ENCODE measurements at regions not wholly inside any gene's neighbourhood (a gene's known extent, or its start where the extent isn't known, plus 50 kb on each side); places are given as distances from the start of the nearest gene placed in this dataset.

- no peak overlapping the region for H3K9ac ChIP-seq (ENCODE audit: low read depth, low read length)
- H3K4me1 ChIP-seq (ENCODE audit: control insufficient read depth, insufficient read depth, low read length), result no peaks in the 10 kb centered on the region
- H3K4me3 ChIP-seq (ENCODE audit: low read depth, low read length), result no peak overlapping the region
- H3K27me3 ChIP-seq (ENCODE audit: control insufficient read depth, insufficient read depth, low read length), result no peaks in the 10 kb centered on the region
- no peaks in the 10 kb centered on the region for H3K36me3 ChIP-seq (ENCODE audit: control insufficient read depth, insufficient read depth, low read length)
- no peaks in the 10 kb centered on the region for H3K9me3 ChIP-seq (ENCODE audit: control insufficient read depth, insufficient read depth, low read length)
These were observed 206.9 kb downstream of the NSUN3 start for GRCh38 chr3:94269763-94270162.

DNA sequence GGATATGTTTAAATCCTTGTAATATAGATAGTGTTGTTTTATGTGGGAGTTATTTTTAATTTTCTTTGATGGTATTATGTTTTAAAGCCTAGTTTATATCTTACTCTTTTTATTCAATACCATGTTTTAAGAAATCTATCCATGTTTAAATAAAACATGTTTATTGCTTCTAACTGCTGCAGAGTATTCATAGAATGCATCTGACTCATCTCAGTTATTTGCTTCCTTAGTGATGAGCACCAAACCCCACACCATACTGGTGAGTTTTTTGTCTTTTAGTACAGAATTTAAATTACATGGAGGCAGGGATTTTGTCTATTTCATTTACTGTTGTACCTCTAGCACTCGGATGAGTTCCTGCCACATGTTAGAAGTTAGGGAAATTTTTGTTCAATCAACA, 209.2 kb downstream of the NSUN3 start:
- Histone ChIP-seq H3K4me1 (ENCODE audit: control insufficient read depth, insufficient read depth, low read length) (no peaks in the 10 kb centered on the region), H3K9me3 (ENCODE audit: control insufficient read depth, insufficient read depth, low read length) (no peaks in the 10 kb centered on the region), H3K9ac (ENCODE audit: low read depth, low read length) (no peak overlapping the region), H3K4me3 (ENCODE audit: low read depth, low read length) (no peak overlapping the region), H3K27me3 (ENCODE audit: control insufficient read depth, insufficient read depth, low read length) (no peaks in the 10 kb centered on the region), H3K36me3 (ENCODE audit: control insufficient read depth, insufficient read depth, low read length) (no peaks in the 10 kb centered on the region)

DNA sequence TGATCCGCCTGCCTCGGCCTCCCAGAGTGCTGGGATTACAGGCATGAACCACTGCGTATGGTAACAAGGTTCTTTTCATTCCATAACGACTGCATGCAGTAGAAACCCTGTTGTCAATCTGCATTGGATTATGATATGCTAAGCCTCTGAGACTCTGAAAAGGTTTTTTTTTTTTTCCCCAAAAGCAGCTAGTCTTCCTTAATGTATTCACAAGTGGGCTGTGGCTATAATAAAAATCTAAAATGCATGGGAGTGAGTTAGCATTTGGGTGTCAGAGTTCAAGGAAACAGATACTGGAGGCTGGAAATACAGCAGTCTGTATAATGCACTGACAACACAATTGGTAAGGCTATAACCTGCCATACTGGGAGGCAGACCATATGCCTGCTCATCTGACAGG, 218.1 kb downstream of the NSUN3 start:
- H3K9me3 ChIP-seq (ENCODE audit: control insufficient read depth, insufficient read depth, low read length), result no peaks in the 10 kb centered on the region
- H3K36me3 ChIP-seq (ENCODE audit: control insufficient read depth, insufficient read depth, low read length), result no peaks in the 10 kb centered on the region
- no peaks in the 10 kb centered on the region for H3K4me1 ChIP-seq (ENCODE audit: control insufficient read depth, insufficient read depth, low read length)
- no peak overlapping the region for H3K4me3 ChIP-seq (ENCODE audit: low read depth, low read length)
- H3K27me3 ChIP-seq (ENCODE audit: control insufficient read depth, insufficient read depth, low read length), result no peaks in the 10 kb centered on the region
- no peak overlapping the region for H3K9ac ChIP-seq (ENCODE audit: low read depth, low read length)

GRCh38 chr3:94285872-94286271, 223.0 kb downstream of the NSUN3 start:
- no peak overlapping the region for H3K9ac ChIP-seq (ENCODE audit: low read depth, low read length)
- no peaks in the 10 kb centered on the region for H3K27me3 ChIP-seq (ENCODE audit: control insufficient read depth, insufficient read depth, low read length)
- H3K4me3 ChIP-seq (ENCODE audit: low read depth, low read length), result no peak overlapping the region
- no peaks in the 10 kb centered on the region for H3K36me3 ChIP-seq (ENCODE audit: control insufficient read depth, insufficient read depth, low read length)
- no peaks in the 10 kb centered on the region for H3K9me3 ChIP-seq (ENCODE audit: control insufficient read depth, insufficient read depth, low read length)
- peaks cover 3% of the 10 kb centered on the region for H3K4me1 ChIP-seq (ENCODE audit: control insufficient read depth, insufficient read depth, low read length)

GRCh38 chr3:94291686-94292085, 228.8 kb downstream of the NSUN3 start:
- Histone ChIP-seq H3K27me3 (ENCODE audit: control insufficient read depth, insufficient read depth, low read length) (no peaks in the 10 kb centered on the region), H3K4me1 (ENCODE audit: control insufficient read depth, insufficient read depth, low read length) (peaks cover 3% of the 10 kb centered on the region), H3K9me3 (ENCODE audit: control insufficient read depth, insufficient read depth, low read length) (no peaks in the 10 kb centered on the region), H3K4me3 (ENCODE audit: low read depth, low read length) (no peak overlapping the region), H3K9ac (ENCODE audit: low read depth, low read length) (no peak overlapping the region), H3K36me3 (ENCODE audit: control insufficient read depth, insufficient read depth, low read length) (no peaks in the 10 kb centered on the region)

DNA sequence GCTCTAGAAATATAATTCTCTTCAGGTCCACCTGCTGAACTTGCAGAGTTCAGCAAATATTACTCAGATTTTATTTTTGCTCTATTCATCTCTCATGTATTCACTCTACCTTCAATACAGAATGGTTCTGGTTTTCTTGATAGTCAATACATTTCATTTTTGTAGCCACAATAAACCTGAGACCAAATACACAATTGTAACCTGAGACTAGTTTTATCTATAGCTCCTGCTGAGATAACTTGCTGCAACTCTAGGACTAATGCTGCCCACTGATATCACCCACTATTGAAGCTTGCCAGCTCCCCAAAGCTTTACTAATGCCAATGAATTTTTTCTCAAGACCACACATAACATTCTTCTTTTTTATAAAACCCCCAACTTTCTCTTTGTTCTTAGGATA, 229.3 kb downstream of the NSUN3 start:
- Histone ChIP-seq H3K4me1 (ENCODE audit: control insufficient read depth, insufficient read depth, low read length) (peaks cover 3% of the 10 kb centered on the region), H3K9ac (ENCODE audit: low read depth, low read length) (no peak overlapping the region), H3K27me3 (ENCODE audit: control insufficient read depth, insufficient read depth, low read length) (no peaks in the 10 kb centered on the region), H3K9me3 (ENCODE audit: control insufficient read depth, insufficient read depth, low read length) (no peaks in the 10 kb centered on the region), H3K36me3 (ENCODE audit: control insufficient read depth, insufficient read depth, low read length) (no peaks in the 10 kb centered on the region), H3K4me3 (ENCODE audit: low read depth, low read length) (no peak overlapping the region)

DNA sequence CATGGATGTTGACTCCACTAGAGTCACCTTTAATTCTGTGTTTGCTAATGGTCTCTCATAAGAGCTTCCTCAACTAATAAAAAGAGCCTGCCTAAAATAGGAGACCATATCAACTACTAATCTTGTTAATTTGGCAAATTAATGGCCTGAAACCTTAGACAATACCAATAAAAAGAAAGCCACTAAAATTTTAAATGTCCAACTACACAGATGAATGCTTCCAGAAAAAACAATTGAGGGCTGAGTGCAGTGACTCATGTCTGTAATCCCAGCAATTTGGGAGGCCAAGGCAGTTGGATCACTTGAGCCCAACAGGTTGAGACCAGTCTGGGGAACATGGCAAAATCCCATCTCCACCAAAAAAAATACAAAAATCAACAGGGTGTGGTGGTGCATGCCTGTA, 230.9 kb downstream of the NSUN3 start:
- no peaks in the 10 kb centered on the region for H3K9me3 ChIP-seq (ENCODE audit: control insufficient read depth, insufficient read depth, low read length)
- peaks cover 3% of the 10 kb centered on the region for H3K4me1 ChIP-seq (ENCODE audit: control insufficient read depth, insufficient read depth, low read length)
- no peak overlapping the region for H3K9ac ChIP-seq (ENCODE audit: low read depth, low read length)
- H3K36me3 ChIP-seq (ENCODE audit: control insufficient read depth, insufficient read depth, low read length), result no peaks in the 10 kb centered on the region
- no peaks in the 10 kb centered on the region for H3K27me3 ChIP-seq (ENCODE audit: control insufficient read depth, insufficient read depth, low read length)
- H3K4me3 ChIP-seq (ENCODE audit: low read depth, low read length), result no peak overlapping the region

GRCh38 chr3:94294806-94295205, 231.9 kb downstream of the NSUN3 start:
- H3K27me3 ChIP-seq (ENCODE audit: control insufficient read depth, insufficient read depth, low read length), result no peaks in the 10 kb centered on the region
- H3K36me3 ChIP-seq (ENCODE audit: control insufficient read depth, insufficient read depth, low read length), result no peaks in the 10 kb centered on the region
- peaks cover 3% of the 10 kb centered on the region for H3K4me1 ChIP-seq (ENCODE audit: control insufficient read depth, insufficient read depth, low read length)
- no peaks in the 10 kb centered on the region for H3K9me3 ChIP-seq (ENCODE audit: control insufficient read depth, insufficient read depth, low read length)
- no peak overlapping the region for H3K9ac ChIP-seq (ENCODE audit: low read depth, low read length)
- no peak overlapping the region for H3K4me3 ChIP-seq (ENCODE audit: low read depth, low read length)

DNA sequence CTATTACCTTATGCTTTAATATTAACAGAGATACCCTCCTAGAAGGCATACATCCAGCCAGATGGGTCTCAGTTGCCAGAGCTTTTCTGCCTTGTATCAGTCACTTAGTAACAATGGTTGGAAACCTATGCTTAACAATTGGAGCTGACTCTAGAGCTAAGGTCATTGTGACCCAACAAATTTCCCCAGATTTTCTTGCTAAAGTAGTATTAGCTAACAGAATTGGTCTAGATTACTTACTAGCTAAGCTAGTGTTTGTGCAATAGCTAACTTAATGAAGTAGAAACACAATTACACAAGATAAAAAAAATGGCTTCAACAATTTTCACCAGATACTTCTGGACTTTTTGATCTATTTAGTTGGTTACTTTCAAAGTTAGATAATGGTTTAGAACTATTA, 236.9 kb downstream of the NSUN3 start:
- H3K4me1 ChIP-seq (ENCODE audit: control insufficient read depth, insufficient read depth, low read length), result no peaks in the 10 kb centered on the region

DNA sequence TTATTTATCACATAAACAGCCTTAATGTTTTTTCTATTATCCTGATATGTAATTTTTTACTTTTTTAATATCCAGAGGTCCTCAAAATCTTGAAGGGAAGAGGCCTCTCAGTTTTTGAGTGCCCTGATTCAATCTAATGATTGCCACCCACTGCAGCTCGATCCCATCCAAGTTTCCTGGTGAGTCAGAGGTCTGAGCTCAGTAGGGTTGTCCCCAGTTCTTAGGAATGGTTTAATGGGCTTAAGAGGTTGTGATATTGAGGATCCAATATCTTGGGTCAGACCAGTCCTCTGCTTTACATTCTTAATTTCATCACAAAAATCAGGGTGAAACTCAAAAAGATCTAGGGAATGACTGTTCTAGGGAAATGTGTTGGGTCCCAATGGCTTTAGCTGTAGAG, 238.5 kb downstream of the NSUN3 start:
- no peak overlapping the region for H3K4me3 ChIP-seq (ENCODE audit: low read depth, low read length)
- no peaks in the 10 kb centered on the region for H3K36me3 ChIP-seq (ENCODE audit: control insufficient read depth, insufficient read depth, low read length)
- H3K9me3 ChIP-seq (ENCODE audit: control insufficient read depth, insufficient read depth, low read length), result no peaks in the 10 kb centered on the region
- peaks cover 3% of the 10 kb centered on the region for H3K4me1 ChIP-seq (ENCODE audit: control insufficient read depth, insufficient read depth, low read length)
- no peaks in the 10 kb centered on the region for H3K27me3 ChIP-seq (ENCODE audit: control insufficient read depth, insufficient read depth, low read length)
- H3K9ac ChIP-seq (ENCODE audit: low read depth, low read length), result no peak overlapping the region

More for the DNA sequence above, 236.9 kb downstream of the NSUN3 start:
- Histone ChIP-seq H3K9me3 (ENCODE audit: control insufficient read depth, insufficient read depth, low read length) (no peaks in the 10 kb centered on the region), H3K36me3 (ENCODE audit: control insufficient read depth, insufficient read depth, low read length) (no peaks in the 10 kb centered on the region), H3K4me3 (ENCODE audit: low read depth, low read length) (no peak overlapping the region), H3K9ac (ENCODE audit: low read depth, low read length) (no peak overlapping the region), H3K27me3 (ENCODE audit: control insufficient read depth, insufficient read depth, low read length) (no peaks in the 10 kb centered on the region)

DNA sequence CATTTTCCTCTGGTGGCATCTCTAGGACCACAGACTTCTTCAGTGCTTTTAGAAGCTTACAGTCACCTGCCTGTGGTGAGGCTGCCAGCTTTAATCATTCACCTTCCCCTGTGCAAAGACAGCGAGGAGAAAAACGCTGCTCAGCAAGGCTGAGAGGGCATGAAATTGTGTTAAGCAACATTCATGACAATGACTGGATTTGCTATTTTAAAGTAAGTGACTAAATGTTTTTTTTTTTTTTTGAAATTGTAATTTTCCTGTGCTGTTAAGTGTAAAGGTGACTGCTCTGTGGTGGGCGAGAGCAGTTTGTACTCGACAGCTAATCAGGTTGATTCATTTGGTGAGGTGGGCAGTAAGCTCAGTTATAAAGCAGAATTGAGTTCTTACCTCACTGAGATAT, 240.4 kb downstream of the NSUN3 start:
- H3K27me3 ChIP-seq (ENCODE audit: control insufficient read depth, insufficient read depth, low read length), result no peaks in the 10 kb centered on the region
- H3K4me1 ChIP-seq (ENCODE audit: control insufficient read depth, insufficient read depth, low read length), result peaks cover 6% of the 10 kb centered on the region
- H3K4me3 ChIP-seq (ENCODE audit: low read depth, low read length), result no peak overlapping the region
- H3K9ac ChIP-seq (ENCODE audit: low read depth, low read length), result no peak overlapping the region
- H3K9me3 ChIP-seq (ENCODE audit: control insufficient read depth, insufficient read depth, low read length), result no peaks in the 10 kb centered on the region
- H3K36me3 ChIP-seq (ENCODE audit: control insufficient read depth, insufficient read depth, low read length), result no peaks in the 10 kb centered on the region

DNA sequence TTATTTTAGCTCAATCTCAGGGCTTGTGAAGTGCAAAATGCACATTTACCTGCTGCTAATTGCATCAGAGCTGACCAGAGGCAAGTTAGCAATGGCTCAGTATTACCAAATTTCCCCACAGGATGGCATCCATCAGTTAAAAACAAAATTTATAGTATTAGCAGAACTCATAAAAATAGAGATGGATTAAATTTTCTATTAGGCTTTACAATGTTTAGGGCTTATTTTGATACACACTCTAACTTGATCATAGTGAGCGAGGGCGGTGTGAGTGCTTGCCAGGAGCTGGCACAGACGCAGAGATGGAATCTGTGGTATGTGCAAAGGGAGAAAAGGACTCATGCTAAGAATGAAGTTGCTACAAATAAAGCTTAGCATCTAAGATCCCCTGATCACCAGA, 241.0 kb downstream of the NSUN3 start:
- no peaks in the 10 kb centered on the region for H3K9me3 ChIP-seq (ENCODE audit: control insufficient read depth, insufficient read depth, low read length)
- peaks cover 6% of the 10 kb centered on the region for H3K4me1 ChIP-seq (ENCODE audit: control insufficient read depth, insufficient read depth, low read length)

DNA sequence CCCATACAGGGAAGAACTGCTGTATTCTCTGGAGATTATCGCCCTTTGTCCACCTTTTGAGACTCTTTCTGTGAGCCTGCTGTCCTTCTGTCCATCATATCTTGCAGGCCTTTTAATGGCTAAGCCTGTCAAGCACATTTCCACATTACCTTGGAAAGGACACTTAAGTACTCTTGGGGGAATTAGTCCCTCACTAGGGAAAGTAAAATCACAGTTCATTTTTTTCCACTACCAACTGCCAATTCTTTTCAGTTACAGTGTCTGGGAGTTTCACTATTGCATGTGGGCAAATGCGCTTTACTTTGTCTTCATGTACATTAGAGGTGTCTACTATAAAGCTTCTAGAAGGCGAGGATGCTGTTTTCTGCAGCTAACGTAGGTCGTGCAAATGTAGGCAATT, 242.1 kb downstream of the NSUN3 start:
- Histone ChIP-seq H3K4me1 (ENCODE audit: control insufficient read depth, insufficient read depth, low read length) (peaks cover 6% of the 10 kb centered on the region), H3K4me3 (ENCODE audit: low read depth, low read length) (no peak overlapping the region), H3K9me3 (ENCODE audit: control insufficient read depth, insufficient read depth, low read length) (no peaks in the 10 kb centered on the region), H3K36me3 (ENCODE audit: control insufficient read depth, insufficient read depth, low read length) (no peaks in the 10 kb centered on the region), H3K27me3 (ENCODE audit: control insufficient read depth, insufficient read depth, low read length) (no peaks in the 10 kb centered on the region), H3K9ac (ENCODE audit: low read depth, low read length) (no peak overlapping the region)

More for the DNA sequence above, 241.0 kb downstream of the NSUN3 start:
- H3K27me3 ChIP-seq (ENCODE audit: control insufficient read depth, insufficient read depth, low read length), result no peaks in the 10 kb centered on the region
- H3K36me3 ChIP-seq (ENCODE audit: control insufficient read depth, insufficient read depth, low read length), result no peaks in the 10 kb centered on the region
- no peak overlapping the region for H3K4me3 ChIP-seq (ENCODE audit: low read depth, low read length)
- H3K9ac ChIP-seq (ENCODE audit: low read depth, low read length), result no peak overlapping the region
